GM18868 (cell line): ENCODE measurements at regions not wholly inside any gene's neighbourhood (a gene's known extent, or its start where the extent isn't known, plus 50 kb on each side); places are given as distances from the start of the nearest gene placed in this dataset.
"Not testable (repeated sequence)": the region's sequence is repeated elsewhere in the genome, so short reads cannot be mapped to it uniquely, and the experiment has no call there.

ENCODE experiments used
- ATAC-seq: cut with Tn5 transposase; IDR thresholded peaks from one replicate; pipeline ENCODE4 v1.9.1; 2021; ENCODE audit warnings: mild to moderate bottlenecking, moderate library complexity; ENCODE audit not compliant: unreplicated experiment

DNA sequence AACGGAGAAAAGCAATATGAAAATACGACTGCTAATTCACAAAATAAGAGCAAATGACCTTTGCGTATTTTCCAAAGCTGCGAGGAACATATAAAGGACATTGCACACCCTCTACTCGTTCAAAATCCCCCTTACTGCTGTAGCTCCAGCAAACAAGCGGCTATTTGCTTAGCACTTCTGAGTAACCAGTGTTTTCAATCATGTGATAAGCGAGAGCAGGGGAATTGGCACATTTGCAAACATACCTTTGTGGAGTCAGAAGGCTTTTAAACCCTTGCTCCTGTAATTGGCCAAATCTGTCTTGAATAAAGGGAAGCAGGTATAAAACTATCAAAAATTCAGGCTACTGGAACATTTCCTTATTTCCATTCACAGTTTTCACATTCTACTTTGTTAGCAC lies 610.2 kb downstream of the UBE2NL start:
- ATAC-seq, result no peak

DNA sequence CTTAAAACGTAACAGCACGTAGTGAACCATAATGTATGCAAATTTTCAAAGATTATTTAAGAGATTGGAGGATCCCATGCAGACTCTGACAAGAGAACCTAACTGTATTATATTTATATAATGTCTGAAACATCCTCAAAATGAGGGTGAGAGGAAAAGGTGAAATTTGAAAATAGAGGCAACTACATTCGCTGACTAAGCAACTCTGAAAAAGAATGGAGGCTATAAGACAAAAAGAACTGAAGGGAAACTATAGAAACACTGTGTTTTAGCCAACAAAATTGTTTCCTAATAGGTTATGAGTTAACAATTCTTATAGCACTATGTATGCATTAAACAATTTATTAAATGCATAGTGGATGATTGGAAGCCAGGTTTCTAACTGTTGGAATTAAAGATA lies 648.0 kb downstream of the UBE2NL start:
- no peak for ATAC-seq

DNA sequence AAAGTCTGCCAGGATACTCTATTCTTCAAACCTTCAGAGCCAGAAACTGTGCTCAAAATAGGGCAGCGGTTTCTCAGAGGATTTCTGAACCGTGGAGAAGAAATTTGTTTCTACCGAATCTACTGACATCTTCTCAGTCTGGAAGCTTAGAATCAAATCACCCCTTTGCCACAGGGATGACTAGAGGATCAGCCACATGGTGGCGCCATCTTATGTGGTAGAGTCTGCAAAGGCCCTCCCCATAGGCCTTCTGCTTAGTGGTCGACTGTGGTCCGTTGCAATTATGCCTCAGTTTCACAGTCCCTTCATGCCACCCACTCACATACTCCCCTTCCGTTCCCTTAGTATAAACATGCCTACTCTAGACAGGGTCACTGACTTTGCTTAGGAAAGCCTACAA lies 680.7 kb upstream of the SPANXN1 start:
- no peak for ATAC-seq

DNA sequence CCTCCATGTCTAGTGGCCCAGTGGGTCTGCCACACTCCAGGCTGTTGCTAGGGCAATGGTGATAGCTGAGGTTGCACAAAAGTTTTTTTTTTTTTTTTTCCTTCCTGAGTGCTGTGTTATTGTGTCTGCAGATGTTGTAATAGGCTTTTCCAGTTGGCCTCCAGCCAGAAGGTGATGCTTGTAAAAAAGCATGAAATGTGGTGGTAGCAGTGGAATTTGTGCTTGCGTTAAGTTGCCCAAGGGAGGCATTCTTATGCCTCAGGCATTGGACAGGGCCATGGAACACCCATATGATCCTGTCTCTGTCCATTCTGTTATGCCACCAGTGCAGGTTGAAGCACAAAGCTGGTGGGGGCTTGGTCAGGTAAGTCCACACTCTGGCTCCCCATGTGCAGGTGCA lies 660.5 kb upstream of the SPANXN1 start:
- no peak for ATAC-seq

DNA sequence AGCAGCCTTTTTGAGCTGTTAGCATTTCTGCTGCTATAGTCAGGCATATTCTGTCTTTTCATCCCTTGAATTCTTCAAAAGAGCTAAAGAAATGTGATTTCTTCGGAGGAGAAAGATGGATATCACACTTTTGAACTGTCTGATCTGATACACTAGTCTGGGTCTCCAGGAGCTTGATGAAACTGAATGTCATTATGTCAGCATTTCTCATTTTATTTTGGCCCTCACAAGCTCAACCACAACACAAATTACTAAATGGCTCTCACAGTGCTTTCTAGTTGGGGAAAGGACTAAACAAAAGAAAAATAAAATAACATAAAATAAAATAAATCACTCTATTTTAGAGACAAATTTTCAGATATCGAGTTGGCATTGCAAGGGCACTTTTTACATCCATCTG lies 655.3 kb upstream of the SPANXN1 start:
- ATAC-seq, result no peak

DNA sequence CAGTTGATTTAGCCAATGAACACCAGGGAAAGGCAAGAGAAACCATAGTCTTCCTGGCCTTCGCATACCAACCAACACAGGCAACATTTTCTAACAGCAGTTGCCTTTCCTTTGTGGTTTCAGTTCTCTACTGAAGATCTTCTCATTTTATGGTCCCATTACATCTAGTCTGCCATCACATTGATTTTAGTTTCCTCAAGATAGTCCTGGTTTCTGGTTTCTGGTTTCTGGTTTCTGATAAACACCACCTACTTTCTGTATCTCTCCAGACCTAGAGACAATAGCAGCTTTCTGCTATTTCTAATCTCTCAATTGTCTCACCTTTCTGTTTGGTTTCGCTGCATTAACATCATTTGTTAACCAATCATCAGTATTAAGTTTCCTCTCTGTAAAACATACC lies 646.3 kb upstream of the SPANXN1 start:
- no peak for ATAC-seq

DNA sequence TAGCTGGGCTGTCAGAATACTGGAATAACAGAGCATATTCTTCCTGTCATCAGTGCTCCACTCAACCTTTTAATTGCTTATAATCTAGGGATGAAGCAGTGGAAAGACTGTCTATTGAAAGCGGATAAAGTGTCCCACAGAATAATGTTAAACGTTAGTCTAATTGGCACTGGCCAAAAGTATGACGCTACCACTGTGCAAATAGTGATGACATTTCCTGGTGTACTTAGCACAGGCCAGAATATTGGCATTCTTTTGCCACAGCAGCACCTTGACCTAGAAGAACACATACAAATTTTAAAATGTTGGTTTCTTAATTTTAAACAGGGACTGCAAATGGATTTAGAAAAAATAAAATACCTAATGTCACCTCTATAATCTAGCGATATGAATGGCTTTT lies 635.2 kb upstream of the SPANXN1 start:
- ATAC-seq, result no peak

DNA sequence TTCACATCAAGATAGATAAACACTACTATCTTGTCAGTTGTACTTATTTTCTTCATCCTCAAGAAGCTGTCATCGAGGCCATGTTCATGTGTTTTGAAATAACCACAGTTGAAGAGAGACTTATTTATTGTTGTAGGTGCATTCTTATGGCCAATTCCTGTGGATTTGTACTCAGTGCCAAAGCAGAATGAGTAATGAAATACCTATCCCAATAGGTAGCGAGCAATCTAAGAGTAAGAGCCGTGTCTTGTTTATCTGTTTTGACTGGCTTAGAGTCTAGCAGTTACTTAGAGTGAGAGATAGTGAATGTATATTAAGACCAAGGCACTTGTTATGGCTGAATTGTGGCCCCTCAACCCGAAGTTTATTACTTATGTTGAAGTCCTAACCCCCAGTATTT lies 631.0 kb upstream of the SPANXN1 start:
- no peak for ATAC-seq

DNA sequence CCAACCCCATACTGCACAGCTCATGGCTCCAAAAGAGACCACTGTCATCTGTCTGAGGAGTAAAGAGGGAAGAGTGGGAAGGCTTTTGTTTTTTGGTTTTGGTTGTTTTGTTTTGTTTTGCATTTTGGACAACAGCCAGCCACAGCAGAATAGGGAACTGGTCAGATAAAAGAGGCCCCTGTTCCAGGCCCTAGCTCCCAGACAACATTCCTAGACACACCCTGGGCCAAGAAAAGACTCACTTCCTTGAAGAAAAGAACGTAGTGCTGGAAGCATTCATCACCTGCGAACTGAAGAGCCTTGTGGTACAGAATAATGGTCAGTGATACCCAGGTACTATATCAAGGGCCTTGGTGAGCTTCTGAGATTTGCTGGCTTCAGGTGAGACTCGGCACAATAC lies 619.4 kb upstream of the SPANXN1 start:
- ATAC-seq, result no peak

DNA sequence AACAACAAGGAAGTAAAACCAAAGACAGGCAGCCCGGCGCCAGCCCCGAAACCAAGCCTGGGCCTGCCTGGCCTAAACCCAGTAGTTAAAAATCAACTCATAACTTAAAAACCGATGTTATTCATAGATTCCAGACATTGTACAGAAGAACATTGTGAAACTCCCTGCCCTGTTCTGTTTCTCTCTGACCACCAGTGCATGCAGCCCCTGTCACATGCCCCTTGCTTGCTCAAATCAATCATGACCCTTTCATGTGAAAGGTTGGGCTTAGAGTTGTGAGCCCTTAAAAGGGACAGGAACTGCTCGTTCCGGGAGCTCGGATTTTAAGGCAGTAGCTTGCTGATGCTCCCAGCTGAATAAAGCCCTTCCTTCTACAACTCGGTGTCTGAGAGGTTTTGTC lies 612.9 kb upstream of the SPANXN1 start:
- not testable (repeated sequence) for ATAC-seq

DNA sequence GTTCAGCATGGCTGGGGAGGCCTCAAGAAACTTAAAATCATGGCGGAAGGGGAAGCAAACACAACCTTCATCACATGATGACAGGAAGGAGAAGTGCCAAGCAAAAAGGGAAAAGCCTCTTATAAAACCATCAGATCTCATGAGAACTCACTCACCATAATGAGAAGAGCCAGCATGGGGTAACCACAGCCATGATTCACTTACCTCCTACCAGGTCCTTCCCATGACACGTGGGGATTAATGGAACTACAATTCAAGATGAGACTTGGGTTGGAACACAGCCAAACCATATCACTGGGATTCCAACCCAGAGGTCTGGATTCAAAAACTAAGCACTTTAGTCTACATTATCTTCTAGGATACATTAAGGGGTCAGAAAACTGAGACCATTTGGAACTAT lies 609.6 kb upstream of the SPANXN1 start:
- no peak for ATAC-seq

DNA sequence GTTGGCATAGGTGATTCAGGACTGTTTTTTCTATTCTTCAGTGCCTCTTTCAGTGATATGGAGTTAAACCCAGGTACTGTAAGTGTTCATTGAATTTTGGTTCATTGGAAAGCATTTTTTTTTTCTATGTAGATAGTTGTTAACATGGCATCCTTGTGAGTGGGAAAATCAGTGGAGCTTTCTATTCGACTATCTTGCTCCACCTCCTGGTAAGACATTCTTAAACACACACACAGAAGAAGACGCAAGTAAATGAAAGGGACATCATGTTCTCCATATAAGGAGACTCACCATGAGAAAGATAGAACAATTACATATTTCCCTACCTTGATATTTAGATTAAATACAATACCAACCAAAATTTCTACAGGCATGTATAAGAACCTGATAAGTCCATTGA lies 598.5 kb upstream of the SPANXN1 start:
- no peak for ATAC-seq

DNA sequence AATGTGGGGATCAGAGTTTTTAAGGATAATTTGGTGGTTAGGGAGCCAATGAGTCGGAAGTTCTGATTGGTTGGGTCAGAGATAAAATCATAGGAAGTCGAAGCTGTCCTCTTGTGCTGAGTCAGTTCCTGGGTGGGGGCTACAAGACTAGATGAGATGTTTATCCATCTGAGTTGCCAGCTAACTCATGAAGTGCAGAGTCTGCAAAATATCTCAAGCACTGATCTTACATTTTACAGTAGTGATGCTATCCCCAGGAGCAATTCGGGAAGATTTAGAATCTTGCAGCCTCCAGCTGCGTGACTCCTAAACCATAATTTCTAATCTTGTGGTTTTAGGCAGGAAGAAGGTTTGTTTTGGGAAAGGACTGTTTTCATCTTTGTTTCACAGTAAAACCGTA lies 565.8 kb upstream of the SPANXN1 start:
- no peak for ATAC-seq

DNA sequence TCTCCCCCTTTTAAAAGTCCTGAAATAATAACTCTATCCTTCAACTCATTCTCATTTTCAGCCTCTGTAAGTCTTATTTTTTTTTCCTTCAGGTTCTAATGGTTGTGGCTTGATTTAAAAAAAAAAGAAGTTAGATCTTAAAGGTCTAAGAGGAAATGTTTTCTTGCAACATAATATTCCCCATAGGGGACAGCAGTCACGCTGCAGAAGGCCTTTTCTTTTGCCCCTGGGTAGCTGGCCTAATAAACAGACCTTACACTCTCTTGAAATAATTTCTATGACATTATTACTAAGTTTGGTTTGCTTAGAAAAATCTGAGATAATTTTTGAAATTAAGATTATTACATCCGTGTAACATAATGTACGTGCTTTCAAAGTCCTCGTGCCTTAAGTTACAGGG lies 564.1 kb upstream of the SPANXN1 start:
- ATAC-seq, result no peak

DNA sequence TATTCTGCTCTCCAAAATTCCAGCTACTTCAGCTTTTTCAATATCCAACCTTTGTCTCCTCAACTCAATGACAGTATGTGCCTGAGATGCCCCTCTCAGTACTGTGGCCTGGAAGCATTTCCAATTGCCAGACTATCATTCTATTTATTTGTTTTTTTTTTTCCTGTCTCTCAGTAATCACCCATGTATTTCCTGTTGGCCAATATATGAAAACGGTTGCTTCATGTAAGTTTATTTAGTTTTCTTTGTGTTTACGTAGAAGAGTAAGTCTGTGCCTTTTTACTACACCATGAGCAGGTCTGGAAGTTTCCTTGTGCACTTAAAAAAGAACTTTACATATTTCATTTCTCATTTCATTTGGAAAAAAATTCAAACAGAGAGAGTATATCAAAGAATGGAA lies 537.5 kb upstream of the SPANXN1 start:
- ATAC-seq, result no peak

DNA sequence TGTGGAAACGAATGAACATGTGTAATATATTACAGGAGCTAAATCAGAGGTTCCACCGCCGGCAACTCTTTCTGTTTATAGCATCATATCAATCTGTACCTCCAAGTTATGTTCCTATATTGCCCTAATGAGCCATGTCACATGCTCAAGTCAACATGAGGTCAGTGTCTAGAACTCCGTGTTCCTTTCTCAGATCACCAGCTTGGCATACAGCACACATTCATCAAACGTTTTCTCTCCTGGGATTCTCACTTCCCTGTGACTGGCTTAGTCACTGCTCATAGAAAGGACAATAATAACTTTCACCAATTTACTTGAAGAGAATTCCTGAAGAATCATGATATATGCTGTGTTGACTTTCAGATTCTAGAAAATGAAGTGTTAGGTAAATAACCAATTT lies 532.0 kb upstream of the SPANXN1 start:
- ATAC-seq, result no peak

DNA sequence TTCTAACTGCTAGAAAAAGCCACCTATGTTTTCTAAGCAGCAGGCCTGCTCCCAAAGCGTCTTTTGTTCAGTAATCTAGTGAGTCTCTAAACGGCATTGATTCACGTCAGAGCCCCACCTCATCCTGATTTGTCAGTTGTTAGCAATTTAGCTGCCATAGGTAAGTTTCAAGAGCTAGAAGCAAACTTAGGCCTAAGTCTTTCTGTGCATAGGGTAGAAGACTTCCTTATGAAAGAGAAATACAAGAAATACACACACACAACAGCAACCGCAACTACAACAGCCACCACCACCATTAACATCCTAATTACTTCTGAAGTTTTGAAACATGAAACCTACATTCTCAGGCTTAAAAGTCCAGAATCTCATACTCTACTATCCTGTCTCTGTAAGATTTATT lies 531.1 kb upstream of the SPANXN1 start:
- ATAC-seq, result no peak

DNA sequence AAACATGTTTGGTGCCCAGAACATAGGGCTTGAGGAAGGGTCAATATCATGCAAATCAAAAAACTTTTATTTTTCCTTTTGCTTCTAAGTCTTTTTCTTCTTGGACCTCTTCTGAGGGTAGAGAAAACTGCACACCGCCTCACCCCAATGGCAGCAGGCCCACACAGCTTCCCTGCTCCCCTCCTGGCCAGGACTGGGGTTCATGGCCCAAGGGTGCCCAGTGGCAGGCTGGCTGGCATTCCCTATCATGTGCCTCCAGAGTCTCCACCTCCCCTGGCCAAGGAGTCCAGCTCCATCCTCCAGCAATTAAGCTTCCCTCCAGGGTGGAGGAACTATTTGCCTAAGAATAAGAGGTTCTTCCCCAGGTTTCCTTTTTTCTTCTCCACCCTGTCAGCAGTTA lies 529.6 kb upstream of the SPANXN1 start:
- no peak for ATAC-seq

DNA sequence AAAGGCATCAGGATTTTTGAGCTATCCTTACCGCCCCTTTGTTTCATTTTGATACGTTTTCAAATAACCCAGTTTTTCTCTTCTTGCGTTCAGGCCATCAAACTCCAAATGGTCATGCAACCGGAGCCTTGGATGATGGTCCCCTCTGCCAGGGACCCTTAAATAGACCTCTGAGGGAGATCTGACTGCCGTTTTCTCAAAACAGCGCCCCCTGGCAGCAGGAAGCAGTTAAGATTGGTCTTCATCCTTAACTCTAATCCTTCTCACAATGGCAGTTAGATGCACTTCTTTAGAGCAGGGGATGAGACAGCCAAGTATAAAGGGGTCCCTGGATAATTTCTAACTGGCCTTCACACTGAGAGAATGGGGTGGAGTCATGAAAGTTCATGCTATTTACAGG lies 525.0 kb upstream of the SPANXN1 start:
- no peak for ATAC-seq

DNA sequence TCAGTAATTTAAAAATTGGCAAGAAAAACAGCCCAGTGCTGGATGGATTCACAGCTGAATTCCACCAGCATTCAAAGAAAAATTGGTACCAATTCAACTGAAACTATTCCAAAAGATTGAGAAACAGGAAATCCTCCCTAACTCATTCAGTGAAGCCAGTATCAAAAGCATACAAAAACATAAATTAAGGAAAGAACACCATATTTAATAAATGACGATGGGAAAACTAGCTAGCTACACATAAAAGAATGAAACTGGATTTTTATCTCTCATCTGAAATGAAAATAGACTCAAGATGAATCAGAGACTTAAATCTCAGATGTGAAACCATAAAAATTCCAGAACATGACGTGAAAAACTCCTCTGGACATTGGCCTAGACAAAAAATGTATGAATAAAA lies 516.8 kb upstream of the SPANXN1 start:
- no peak for ATAC-seq

DNA sequence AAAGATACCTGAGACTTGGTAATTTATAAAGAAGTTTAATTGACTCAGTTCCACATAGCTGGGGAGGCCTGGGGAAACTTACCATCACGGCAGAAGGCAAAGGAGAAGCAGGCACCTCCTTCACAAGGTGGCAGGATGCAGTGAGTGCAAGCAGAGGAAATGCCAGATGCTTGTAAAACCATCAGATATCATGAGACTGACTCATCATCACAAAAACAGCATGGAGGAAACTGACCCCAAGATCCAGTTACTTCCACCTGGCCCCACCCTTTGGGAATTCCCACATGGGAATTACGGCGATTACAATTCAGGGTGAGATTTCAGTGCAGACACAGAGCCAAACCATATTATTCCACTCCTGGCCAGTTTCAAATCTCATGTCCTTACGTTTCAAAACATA lies 514.7 kb upstream of the SPANXN1 start:
- no peak for ATAC-seq

DNA sequence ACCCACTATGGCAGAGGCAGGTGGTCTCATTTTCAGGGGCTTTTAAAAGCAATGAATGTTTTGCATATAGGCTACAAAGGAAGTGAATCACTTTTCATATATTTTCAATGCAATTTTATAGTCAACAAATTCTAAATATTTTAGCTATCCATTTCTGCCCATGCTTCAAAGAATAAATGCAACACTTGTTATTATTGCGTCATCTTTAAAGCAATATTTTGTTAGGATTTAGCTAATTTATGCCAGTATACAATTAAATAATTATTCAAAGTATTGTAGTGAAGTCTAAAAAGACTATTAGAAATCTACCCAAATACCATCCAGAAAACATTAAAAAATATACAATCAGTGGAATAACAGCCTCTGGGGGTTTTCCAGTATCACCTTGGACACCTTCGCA lies 509.1 kb upstream of the SPANXN1 start:
- ATAC-seq, result no peak

DNA sequence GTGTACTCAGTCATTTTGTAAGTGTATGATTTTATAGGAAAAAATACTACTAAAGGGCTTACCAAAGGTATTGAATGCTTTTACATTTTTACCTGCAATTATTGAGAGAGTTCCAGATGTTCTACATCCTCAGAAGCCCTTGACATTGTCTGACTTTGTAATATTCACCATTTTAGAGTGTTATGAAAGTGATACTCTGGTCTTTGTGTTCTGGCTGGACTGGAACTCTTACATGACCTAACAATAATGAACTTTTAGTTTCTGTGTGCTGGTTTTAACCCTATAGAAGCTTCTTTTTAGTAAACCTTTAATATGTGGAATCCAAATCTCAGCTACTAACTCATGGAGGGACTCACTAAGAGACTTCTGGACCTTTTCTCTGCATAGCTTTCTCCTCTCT lies 478.8 kb upstream of the SPANXN1 start:
- no peak for ATAC-seq

DNA sequence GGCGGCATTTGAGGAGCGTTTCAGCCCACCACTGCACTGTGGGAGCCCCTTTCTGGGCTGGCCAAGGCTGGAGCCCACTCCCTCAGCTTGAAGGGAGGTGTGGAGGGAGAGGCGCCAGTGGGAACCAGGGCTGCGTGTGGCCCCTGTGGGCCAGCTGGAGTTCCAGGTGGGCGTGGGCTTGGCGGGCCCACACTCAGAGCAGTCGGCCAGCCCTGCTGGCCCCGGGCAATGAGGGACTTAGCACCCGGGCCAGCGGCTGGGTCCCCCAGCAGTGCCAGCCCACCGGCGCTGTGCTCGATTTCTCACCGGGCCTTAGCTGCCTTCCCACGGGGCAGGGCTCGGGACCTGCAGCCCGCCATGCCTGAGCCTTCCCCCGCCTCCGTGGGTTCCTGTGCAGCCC lies 463.8 kb upstream of the SPANXN1 start:
- ATAC-seq, result not testable (repeated sequence)
